ENCODE measurements at regions not wholly inside any gene's neighbourhood (a gene's known extent, or its start where the extent isn't known, plus 50 kb on each side); places are given as distances from the start of the nearest gene placed in this dataset.

GRCh38 chr2:10520154-10520553 is 72.0 kb upstream of the ODC1 start:
- TF ChIP-seq CTCF (conservative IDR thresholded peaks at IDR 0.05; ENCODE audit: low read depth in 2 of 2) (peak; percentile 50 to 55), STAT1 (IDR thresholded peaks at IDR 0.05; ENCODE audit: unreplicated experiment) (no peak), POLR2AphosphoS5 (IDR thresholded peaks at IDR 0.05; ENCODE audit: low read depth) (no peak), EZH2 (IDR thresholded peaks at IDR 0.05; ENCODE audit: low read depth, unreplicated experiment) (no peak), REST (IDR thresholded peaks at IDR 0.05; ENCODE audit: unreplicated experiment) (no peak)

Data from GM23338 (cell line).